ENCODE measurements at regions not wholly inside any gene's neighbourhood (a gene's known extent, or its start where the extent isn't known, plus 50 kb on each side); places are given as distances from the start of the nearest gene placed in this dataset.
"Not testable (repeated sequence)": the region's sequence is repeated elsewhere in the genome, so short reads cannot be mapped to it uniquely, and the experiment has no call there.

- H3K27ac ChIP-seq = no peak overlapping the region
- no peak for DNase-seq
- H3K4me1 ChIP-seq = no peaks in the 10 kb centered on the region
- no peak overlapping the region for H3K4me3 ChIP-seq
- intact Hi-C loops (cut with DNase I) = no loop called here
- H3K36me3 ChIP-seq = no peaks in the 10 kb centered on the region
- ATAC-seq = no peak
- TF ChIP-seq, protein P1, sequence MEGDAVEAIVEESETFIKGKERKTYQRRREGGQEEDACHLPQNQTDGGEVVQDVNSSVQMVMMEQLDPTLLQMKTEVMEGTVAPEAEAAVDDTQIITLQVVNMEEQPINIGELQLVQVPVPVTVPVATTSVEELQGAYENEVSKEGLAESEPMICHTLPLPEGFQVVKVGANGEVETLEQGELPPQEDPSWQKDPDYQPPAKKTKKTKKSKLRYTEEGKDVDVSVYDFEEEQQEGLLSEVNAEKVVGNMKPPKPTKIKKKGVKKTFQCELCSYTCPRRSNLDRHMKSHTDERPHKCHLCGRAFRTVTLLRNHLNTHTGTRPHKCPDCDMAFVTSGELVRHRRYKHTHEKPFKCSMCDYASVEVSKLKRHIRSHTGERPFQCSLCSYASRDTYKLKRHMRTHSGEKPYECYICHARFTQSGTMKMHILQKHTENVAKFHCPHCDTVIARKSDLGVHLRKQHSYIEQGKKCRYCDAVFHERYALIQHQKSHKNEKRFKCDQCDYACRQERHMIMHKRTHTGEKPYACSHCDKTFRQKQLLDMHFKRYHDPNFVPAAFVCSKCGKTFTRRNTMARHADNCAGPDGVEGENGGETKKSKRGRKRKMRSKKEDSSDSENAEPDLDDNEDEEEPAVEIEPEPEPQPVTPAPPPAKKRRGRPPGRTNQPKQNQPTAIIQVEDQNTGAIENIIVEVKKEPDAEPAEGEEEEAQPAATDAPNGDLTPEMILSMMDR (IDR thresholded peaks at IDR 0.05) = no peak
- peaks cover 0 to 1% of the 10 kb centered on the region in 2 donors for H3K9me3 ChIP-seq
- H3K27me3 ChIP-seq = peaks cover 0 to 3% of the 10 kb centered on the region in 2 donors
Observed at GRCh38 chrX:94686071-94686470, 1012.1 kb downstream of the FAM133A start.

- Histone ChIP-seq H3K9me3 (peaks cover 0 to 3% of the 10 kb centered on the region in 2 donors), H3K36me3 (no peaks in the 10 kb centered on the region), H3K4me3 (no peak overlapping the region), H3K27me3 (no peaks in the 10 kb centered on the region), H3K4me1 (no peaks in the 10 kb centered on the region), H3K27ac (no peak overlapping the region)
- intact Hi-C loops (cut with DNase I) = no loop called here
- no peak for ATAC-seq
- TF ChIP-seq, protein P1 (IDR thresholded peaks at IDR 0.05) = no peak
- no peak for DNase-seq
Observed at GRCh38 chrX:94695910-94696309, 1021.9 kb downstream of the FAM133A start.

GRCh38 chrX:94704348-94705256, 1030.6 kb downstream of the FAM133A start:
- H3K4me1 ChIP-seq; H3K4me3 ChIP-seq; DNase-seq; H3K27me3 ChIP-seq; H3K9me3 ChIP-seq; intact Hi-C loops (cut with DNase I); H3K36me3 ChIP-seq; H3K27ac ChIP-seq; ATAC-seq: not testable (repeated sequence)

DNA sequence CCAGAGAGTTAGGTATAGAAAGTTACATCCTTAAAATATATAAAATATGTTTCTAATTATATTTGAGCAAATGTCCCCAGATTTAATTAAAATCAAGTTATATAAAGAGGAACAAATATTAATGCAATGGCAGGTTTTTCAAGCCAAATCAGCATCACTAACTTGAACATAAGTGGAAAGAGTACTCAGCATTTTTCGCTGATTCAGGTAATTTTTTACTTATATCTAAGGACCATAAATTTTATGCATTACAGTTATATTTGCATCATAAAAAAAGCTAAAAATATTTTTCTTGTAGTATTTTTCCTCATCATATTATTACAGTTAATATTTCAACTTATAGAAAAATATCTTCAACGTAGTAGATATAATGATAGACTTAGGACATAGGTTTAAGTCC, 1047.4 kb downstream of the FAM133A start:
- Histone ChIP-seq H3K4me3 (no peak overlapping the region), H3K27me3 (no peaks in the 10 kb centered on the region), H3K4me1 (no peaks in the 10 kb centered on the region), H3K36me3 (no peaks in the 10 kb centered on the region), H3K27ac (no peak overlapping the region), H3K9me3 (no peaks in the 10 kb centered on the region)
- TF ChIP-seq, protein P1 (IDR thresholded peaks at IDR 0.05) = no peak
- ATAC-seq = no peak
- intact Hi-C loops (cut with DNase I) = no loop called here
- DNase-seq = no peak

DNA sequence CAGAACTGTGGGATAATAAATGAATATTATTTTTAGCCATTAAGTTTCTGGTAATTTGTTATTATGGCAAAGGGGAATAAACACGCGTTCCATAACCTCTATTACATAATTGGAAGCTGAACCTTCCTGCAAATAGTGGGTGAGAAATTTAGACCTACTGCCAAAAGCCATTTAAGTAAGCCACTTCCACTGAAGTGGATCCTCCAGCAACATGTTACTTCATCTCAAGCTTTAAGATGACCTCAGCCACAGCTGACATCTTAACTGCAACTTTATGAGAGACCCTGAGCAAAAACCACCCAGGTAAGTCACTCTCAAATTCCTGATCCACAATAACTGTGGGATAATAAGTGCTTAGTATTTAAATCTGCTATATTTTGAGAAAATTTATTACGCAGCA, 1048.6 kb downstream of the FAM133A start:
- Histone ChIP-seq H3K27ac (no peak overlapping the region), H3K36me3 (no peaks in the 10 kb centered on the region), H3K4me1 (no peaks in the 10 kb centered on the region), H3K27me3 (peaks cover 0 to 2% of the 10 kb centered on the region in 2 donors), H3K4me3 (no peak overlapping the region), H3K9me3 (no peaks in the 10 kb centered on the region)
- intact Hi-C loops (cut with DNase I) = no loop called here
- TF ChIP-seq, protein P1 (IDR thresholded peaks at IDR 0.05) = no peak
- peak; percentile 59 for ATAC-seq
- peak in 1 of 4 donors; percentile 15 for DNase-seq

Data from left lung (tissue), 4 donors.